ENCODE measurements at regions not wholly inside any gene's neighbourhood (a gene's known extent, or its start where the extent isn't known, plus 50 kb on each side); places are given as distances from the start of the nearest gene placed in this dataset.
"Not testable (repeated sequence)": the region's sequence is repeated elsewhere in the genome, so short reads cannot be mapped to it uniquely, and the experiment has no call there.

DNA sequence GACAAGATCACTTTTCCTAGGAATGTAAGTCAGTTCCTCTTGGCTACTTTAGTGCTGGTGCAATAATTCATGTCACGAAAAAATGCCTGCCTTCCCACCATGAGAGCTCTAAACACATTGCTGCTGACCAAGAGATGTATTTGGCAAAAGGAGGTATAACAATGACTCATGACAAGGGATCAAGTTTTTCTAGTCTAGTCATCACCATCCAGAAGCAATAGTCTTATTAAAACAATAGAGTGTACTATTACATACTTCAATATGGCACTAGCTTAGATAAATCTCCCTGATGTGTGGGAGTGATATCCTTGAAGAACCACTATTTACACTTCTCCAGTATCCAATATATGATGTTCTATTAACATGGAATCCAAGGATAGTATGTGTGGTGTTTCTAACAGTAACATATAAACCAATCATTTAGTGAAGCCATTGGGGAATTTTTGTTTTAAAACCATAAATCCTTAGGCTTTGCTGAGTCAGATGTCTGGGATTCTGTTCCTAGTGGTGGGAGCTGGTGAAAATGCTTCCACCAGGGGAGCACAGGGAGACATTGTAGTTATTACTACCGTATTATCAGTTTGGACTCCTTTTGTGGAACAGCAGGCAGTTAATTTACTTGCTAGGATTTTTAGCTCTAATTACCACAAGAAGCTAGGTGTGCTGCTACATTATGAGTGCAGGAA lies 1387.5 kb downstream of the LRFN5 start:
- Histone ChIP-seq H4K20me1 (ENCODE audit: control insufficient read depth, insufficient read depth, low read depth, low read length) (no peaks in the 10 kb centered on the region), H3K9me2 (replicated peaks; ENCODE audit: control insufficient read depth, low read length) (no peaks in the 10 kb centered on the region), H3K4me3 (ENCODE audit: low read length) (no peak overlapping the region), H3K9me3 (ENCODE audit: control insufficient read depth, insufficient read depth, low read length) (no peaks in the 10 kb centered on the region), H3F3A (ENCODE audit: control insufficient read depth, insufficient read depth) (no peaks in the 10 kb centered on the region), H3K4me1 (ENCODE audit: control insufficient read depth, low read length) (no peaks in the 10 kb centered on the region), H3K36me3 (ENCODE audit: control insufficient read depth, low read length) (no peaks in the 10 kb centered on the region), H3K4me2 (ENCODE audit: low read length) (no peak overlapping the region), H3K79me2 (ENCODE audit: control insufficient read depth, low read length) (no peaks in the 10 kb centered on the region), H3K27me3 (ENCODE audit: control insufficient read depth, low read length) (no peaks in the 10 kb centered on the region), H3K27ac (ENCODE audit: low read depth, low read length) (no peak overlapping the region)
- TF ChIP-seq, protein P1, sequence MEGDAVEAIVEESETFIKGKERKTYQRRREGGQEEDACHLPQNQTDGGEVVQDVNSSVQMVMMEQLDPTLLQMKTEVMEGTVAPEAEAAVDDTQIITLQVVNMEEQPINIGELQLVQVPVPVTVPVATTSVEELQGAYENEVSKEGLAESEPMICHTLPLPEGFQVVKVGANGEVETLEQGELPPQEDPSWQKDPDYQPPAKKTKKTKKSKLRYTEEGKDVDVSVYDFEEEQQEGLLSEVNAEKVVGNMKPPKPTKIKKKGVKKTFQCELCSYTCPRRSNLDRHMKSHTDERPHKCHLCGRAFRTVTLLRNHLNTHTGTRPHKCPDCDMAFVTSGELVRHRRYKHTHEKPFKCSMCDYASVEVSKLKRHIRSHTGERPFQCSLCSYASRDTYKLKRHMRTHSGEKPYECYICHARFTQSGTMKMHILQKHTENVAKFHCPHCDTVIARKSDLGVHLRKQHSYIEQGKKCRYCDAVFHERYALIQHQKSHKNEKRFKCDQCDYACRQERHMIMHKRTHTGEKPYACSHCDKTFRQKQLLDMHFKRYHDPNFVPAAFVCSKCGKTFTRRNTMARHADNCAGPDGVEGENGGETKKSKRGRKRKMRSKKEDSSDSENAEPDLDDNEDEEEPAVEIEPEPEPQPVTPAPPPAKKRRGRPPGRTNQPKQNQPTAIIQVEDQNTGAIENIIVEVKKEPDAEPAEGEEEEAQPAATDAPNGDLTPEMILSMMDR (IDR thresholded peaks at IDR 0.05; ENCODE audit: low read depth, low read length, poor library complexity, severe bottlenecking) = no peak

DNA sequence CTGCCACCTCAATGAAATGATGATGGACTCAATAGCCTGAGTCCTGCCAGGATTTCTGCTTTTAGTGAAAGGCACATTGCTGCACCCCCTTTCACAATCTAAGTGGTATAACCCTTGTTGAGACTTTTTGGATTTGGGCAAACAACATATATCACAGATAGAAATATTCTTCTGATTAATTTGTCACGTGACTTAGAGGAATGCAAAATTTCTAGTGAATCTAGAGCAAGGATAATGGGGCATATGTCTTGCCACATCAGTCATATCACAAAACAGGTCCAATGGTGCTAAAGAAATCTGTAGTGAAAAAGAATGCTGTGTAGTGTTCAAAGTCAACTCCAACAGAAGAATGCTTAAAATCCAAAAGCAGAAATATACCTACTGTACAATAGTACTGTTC lies 1386.3 kb downstream of the LRFN5 start:
- Histone ChIP-seq H3K4me1 (ENCODE audit: control insufficient read depth, low read length) (no peaks in the 10 kb centered on the region), H3K4me3 (ENCODE audit: low read length) (no peak overlapping the region), H3K9me3 (ENCODE audit: control insufficient read depth, insufficient read depth, low read length) (no peaks in the 10 kb centered on the region), H3K9me2 (replicated peaks; ENCODE audit: control insufficient read depth, low read length) (no peaks in the 10 kb centered on the region), H3K27ac (ENCODE audit: low read depth, low read length) (no peak overlapping the region), H3K27me3 (ENCODE audit: control insufficient read depth, low read length) (no peaks in the 10 kb centered on the region), H3K36me3 (ENCODE audit: control insufficient read depth, low read length) (no peaks in the 10 kb centered on the region), H3K79me2 (ENCODE audit: control insufficient read depth, low read length) (no peaks in the 10 kb centered on the region), H4K20me1 (ENCODE audit: control insufficient read depth, insufficient read depth, low read depth, low read length) (no peaks in the 10 kb centered on the region), H3F3A (ENCODE audit: control insufficient read depth, insufficient read depth) (no peaks in the 10 kb centered on the region), H3K4me2 (ENCODE audit: low read length) (no peak overlapping the region)
- TF ChIP-seq, protein P1 (IDR thresholded peaks at IDR 0.05; ENCODE audit: low read depth, low read length, poor library complexity, severe bottlenecking) = no peak
- TF ChIP-seq EZH2phosphoT487 (IDR thresholded peaks at IDR 0.05; ENCODE audit: borderline replicate concordance, low read length) = no peak

DNA sequence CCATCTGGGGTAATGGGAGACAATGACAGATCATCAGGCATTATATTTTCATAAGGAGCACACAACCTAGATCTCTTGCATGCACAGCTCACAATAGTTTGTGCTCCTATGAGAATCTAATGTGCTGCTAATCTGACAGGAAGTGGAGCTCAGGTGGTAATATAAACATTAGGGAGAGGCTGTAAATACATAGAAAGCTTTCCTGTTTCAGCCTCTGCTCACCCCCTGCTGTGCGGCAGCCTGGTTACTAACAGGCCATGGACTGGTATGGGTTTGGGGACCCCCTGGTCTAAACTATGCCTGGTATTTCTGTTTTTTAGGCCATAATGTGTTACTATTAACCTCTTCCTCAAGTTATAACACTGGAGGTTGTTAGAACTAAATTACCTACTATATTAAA lies 1373.7 kb downstream of the LRFN5 start:
- Histone ChIP-seq H3K36me3 (ENCODE audit: control insufficient read depth, low read length) (no peaks in the 10 kb centered on the region), H4K20me1 (ENCODE audit: control insufficient read depth, insufficient read depth, low read depth, low read length) (no peaks in the 10 kb centered on the region), H3K4me1 (ENCODE audit: control insufficient read depth, low read length) (no peaks in the 10 kb centered on the region), H3K9me2 (replicated peaks; ENCODE audit: control insufficient read depth, low read length) (no peaks in the 10 kb centered on the region), H3K27ac (ENCODE audit: low read depth, low read length) (no peak overlapping the region), H3K27me3 (ENCODE audit: control insufficient read depth, low read length) (no peaks in the 10 kb centered on the region), H3K4me3 (ENCODE audit: low read length) (no peak overlapping the region), H3K4me2 (ENCODE audit: low read length) (no peak overlapping the region), H3K9me3 (ENCODE audit: control insufficient read depth, insufficient read depth, low read length) (no peaks in the 10 kb centered on the region), H3F3A (ENCODE audit: control insufficient read depth, insufficient read depth) (no peaks in the 10 kb centered on the region), H3K79me2 (ENCODE audit: control insufficient read depth, low read length) (no peaks in the 10 kb centered on the region)
- TF ChIP-seq, protein P1 (IDR thresholded peaks at IDR 0.05; ENCODE audit: low read depth, low read length, poor library complexity, severe bottlenecking) = no peak
- no peak for TF ChIP-seq EZH2phosphoT487 (IDR thresholded peaks at IDR 0.05; ENCODE audit: borderline replicate concordance, low read length)

DNA sequence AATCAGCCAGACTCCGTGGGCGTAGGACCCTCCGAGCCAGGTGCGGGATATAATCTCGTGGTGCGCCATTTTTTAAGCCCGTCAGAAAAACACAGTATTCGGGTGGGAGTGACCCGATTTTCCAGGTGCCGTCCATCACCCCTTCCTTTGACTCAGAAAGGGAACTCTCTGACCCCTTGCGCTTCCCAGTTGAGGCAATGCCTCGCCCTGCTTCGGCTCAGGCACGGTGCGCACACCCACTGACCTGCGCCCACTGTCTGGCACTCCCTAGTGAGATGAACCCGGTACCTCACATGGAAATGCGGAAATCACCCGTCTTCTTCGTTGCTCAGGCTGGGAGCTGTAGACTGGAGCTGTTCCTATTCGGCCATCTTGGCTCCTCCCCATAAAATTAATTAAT lies 1366.5 kb downstream of the LRFN5 start:
- not testable (repeated sequence) for H3K9me2 ChIP-seq (replicated peaks; ENCODE audit: control insufficient read depth, low read length); H3K9me3 ChIP-seq (ENCODE audit: control insufficient read depth, insufficient read depth, low read length); H3K27ac ChIP-seq (ENCODE audit: low read depth, low read length); H3K4me3 ChIP-seq (ENCODE audit: low read length); H3K4me2 ChIP-seq (ENCODE audit: low read length); H3K27me3 ChIP-seq (ENCODE audit: control insufficient read depth, low read length); H3K79me2 ChIP-seq (ENCODE audit: control insufficient read depth, low read length); H3K36me3 ChIP-seq (ENCODE audit: control insufficient read depth, low read length); H4K20me1 ChIP-seq (ENCODE audit: control insufficient read depth, insufficient read depth, low read depth, low read length); H3F3A ChIP-seq (ENCODE audit: control insufficient read depth, insufficient read depth); H3K4me1 ChIP-seq (ENCODE audit: control insufficient read depth, low read length)
